Ammon's horn (tissue), 1 donor: ENCODE measurements at regions not wholly inside any gene's neighbourhood (a gene's known extent, or its start where the extent isn't known, plus 50 kb on each side); places are given as distances from the start of the nearest gene placed in this dataset.
"Not testable (repeated sequence)": the region's sequence is repeated elsewhere in the genome, so short reads cannot be mapped to it uniquely, and the experiment has no call there.

Experiments
- DNase-seq: peaks from one replicate; pipeline ENCODE4 v3.0.0-alpha.2; 2016; ENCODE audit warnings: low spot score

DNA sequence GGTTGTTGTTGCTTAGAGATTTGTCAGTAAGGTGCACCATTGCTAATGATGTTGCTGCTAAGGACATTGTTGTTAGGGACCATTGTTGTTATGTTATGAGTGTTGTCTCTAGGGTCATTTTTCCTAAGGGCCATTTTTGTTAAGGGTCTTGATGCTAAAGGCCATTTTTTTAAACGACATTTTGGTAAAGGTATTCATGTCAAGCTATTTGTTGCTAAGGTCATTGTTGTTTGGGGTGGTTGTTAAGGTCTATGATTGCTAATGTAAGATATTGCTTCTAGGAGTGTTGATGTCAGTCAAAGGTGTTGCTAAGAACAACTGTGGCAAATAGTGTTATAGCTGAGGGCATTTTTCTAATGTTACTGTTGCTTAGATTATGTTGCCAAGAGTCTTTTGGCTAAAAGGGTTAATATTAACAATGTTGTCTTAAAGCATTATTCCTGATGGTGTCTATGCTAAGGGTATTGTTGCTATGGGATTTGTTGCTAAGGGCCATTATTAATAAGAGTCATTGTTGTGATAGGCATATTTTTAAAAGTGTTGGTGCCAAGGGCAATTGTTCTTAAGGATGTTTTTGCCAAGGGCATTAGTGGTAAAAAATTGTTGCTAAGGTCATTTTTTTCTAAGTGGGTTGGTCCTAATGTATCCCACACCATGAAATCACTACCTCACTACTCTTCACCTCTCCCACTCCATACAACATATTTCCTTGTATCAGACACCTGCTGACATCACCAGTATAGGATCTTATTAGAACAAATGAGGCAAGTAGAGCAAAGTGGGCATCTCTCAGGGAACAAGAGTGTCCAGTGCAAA lies 56.2 kb downstream of the SPATA31A6 start:
- not testable (repeated sequence) for DNase-seq

DNA sequence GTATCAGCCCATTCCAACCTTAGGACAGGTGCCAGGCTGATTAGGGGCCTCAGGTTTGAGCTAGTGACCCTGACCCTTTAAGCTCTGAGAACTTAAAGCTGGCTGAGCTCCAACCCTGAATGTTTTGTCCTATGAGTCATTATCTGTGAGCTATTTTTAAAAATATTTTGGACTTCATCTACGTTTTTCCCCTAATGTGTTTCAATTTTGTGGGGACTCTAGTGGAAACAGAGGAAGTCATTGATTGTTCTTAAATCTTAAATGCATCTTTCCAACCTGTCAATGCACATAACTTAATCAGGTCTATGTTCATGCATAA lies 56.8 kb downstream of the SPATA31A6 start:
- not testable (repeated sequence) for DNase-seq

DNA sequence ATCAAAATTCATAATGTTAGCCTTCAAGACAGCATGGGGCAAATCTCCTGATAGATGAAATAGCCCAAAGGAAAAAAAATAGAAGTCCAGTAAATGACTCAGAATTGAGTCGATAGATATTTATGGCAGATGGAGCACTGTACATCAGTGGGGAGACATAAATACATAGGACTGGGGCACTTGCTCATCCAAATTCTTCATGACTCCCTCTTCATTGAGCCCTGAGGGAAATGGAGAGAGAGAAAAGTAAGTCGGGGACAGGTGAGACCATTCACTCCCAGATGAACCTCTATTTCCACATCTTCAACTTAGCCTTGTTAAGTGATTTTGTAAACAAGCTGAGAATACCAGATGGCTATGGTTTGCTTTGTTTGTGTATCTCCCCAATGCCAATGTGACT lies 59.8 kb downstream of the SPATA31A6 start:
- DNase-seq: not testable (repeated sequence)

GRCh38 chr9:42243822-42244221 lies 60.4 kb downstream of the SPATA31A6 start:
- DNase-seq: not testable (repeated sequence)

GRCh38 chr9:42268729-42269128 lies 85.3 kb downstream of the SPATA31A6 start:
- not testable (repeated sequence) for DNase-seq

DNA sequence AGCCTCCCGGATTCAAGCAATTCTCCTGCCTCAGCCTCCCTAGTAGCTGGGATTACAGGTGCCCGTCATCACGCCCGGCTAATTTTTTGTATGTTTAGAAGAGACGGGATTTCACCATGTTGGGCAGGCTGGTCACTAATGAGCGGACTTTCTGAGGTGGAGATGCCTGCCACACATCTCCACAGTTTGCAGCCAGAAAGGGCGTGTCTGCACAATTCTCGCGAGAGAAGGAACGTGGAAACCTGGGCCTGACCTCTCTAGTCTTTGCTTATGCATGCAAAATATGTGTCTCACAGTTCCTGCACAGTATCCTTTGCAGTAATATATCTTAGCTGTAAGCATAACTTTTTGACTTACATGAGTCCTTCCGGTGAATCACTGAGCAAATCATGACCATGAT lies 85.7 kb downstream of the SPATA31A6 start:
- DNase-seq: not testable (repeated sequence)

DNA sequence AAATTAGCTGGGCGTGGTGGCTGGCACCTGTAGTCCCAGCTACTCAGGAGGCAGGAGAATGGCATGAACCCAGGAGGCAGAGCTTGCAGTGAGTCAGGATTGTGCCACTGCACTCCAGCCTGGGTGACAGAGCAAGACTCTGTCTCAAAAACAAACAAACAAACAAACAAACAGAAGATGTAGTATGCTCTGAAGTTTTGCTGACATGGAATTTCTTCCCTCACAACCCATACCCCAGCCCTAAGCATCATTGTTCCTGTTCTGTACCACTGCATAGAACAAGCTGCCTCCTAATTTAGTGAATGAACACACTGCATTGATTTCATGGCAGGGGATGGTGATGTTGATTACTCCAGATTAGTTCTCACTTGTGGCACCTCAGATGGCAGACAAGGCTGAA lies 89.7 kb downstream of the SPATA31A6 start:
- not testable (repeated sequence) for DNase-seq

DNA sequence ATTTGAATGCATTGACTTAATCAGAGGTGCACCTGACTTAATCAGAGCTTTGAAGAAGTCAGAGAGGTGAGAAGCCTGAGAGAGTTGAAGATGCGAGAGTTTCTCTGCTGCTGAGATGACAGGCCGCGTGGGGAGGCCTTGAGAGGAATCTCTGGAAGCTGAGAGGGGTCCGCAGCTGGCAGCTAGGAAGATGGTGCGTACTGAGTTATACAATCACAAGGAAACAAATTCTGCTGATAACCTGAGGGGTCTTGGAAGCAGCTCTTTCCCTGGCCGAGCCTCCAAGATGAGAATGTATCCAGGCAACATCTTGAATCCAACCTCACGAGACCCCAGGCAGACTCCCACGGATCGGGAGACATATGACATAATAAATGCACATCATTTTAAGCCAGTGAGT lies 91.7 kb downstream of the SPATA31A6 start:
- DNase-seq: no peak

DNA sequence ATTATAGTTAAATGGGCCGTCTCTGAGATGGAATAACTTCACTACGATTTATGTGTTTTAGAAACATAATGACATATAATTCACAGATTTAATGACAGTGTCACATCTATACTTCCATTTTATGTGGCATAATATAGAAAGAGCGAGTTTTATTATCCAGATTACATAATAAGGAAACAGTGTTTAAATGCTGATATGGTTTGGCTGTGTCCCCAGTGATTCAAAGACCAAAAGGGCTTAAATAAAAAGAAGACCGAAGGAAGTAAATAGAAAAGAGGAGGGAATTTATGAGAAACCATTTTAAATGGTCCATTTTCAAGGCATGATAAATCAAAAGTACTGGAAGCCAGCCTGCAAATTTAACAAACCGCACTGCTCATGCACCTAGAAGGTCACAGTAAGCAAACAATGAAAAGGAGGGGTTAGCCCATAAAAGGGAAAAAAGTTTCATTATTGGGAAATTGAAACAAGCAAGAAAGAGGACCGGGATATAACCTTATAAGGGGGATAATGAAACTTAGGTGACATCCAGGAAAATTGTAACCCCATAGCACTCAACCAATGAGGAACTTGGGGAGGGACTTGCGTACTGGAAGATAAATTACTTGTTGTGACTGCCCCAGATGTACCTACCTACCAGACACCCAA lies 99.2 kb downstream of the SPATA31A6 start:
- DNase-seq: not testable (repeated sequence)

GRCh38 chr9:42283179-42283543 lies 99.7 kb downstream of the SPATA31A6 start:
- not testable (repeated sequence) for DNase-seq

- DNase-seq: not testable (repeated sequence)
These were observed 102.8 kb downstream of the SPATA31A6 start for GRCh38 chr9:42286145-42286845.

GRCh38 chr9:42288002-42288864 lies 104.8 kb downstream of the SPATA31A6 start:
- DNase-seq: not testable (repeated sequence)

GRCh38 chr9:42288865-42289229 lies 105.4 kb downstream of the SPATA31A6 start:
- DNase-seq: not testable (repeated sequence)

DNA sequence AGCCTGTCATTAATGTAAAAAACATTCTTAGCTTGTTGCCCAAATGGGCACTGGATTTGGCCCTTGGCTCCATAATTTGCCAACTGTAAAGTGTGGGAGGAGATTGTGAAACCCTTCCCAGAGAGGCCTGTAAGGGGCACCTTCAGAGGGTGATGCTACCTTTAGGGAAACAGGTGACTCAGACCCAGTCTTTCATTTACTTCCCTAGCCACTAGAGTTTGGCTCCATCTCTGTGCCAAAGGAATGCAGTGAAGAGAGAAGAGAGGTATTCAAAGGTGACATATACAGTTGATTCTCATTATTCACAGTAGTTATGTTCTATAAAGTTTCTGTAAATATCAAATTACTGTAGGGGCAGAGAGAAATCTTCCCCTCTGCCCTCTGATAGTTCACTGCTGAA lies 116.7 kb downstream of the SPATA31A6 start:
- not testable (repeated sequence) for DNase-seq

DNA sequence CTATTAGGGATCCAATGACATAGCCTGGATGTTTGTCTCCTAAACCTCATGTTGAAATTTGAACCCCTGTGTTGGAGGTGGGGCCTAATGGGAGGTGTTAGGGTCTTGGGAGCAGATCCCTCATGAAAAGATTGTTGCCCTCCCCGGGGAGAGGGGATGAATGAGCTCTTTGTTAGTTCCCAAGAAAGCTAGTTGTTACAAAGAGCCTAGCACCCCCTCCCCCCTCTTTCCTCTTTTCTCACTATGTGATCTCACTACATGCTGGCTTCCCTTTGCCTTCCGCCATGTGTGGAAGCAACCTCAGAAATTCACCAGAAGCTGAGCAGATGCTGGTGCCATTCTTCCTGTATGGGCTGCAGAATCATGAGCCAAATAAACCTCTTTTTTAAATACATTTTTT lies 123.2 kb downstream of the SPATA31A6 start:
- not testable (repeated sequence) for DNase-seq

GRCh38 chr9:42307449-42307848 lies 124.0 kb downstream of the SPATA31A6 start:
- DNase-seq: not testable (repeated sequence)

DNA sequence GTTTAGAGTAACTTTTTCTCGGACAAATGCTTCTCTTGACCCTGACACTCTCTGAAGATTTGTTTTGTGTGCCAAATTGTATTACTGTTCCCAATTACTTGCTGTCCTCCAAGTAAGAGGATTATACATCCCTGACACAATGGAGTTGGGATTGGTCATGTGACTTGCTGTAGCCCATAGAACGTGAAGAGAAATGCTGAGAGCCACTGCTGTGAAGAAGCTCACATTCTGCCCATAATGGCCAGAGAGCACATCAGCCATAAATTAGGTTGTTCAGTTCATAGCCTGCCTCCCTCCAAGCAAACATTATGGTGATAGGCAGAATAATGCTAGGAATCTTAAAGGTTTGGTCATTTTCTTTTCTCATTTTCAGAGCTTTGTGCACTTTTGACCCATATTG lies 127.5 kb downstream of the SPATA31A6 start:
- DNase-seq: not testable (repeated sequence)

DNA sequence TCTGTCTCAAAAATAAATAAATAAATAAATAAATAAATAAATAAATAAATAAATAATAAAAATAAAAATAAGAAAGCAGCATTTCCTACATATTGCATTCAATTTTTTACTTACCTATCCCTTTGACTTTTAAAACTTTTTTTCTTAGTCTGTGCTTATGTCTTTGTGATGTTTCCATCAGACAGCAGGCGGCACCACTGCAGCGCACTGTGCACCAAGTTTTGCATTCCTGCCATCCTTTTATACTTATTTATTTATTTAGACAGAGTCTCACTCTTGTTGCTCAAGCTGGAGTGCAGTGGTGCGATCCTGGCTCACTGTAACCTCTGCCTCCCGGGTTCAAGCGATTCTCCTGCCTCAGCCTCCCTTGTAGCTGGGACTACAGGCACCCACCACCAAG lies 132.6 kb downstream of the SPATA31A6 start:
- DNase-seq: not testable (repeated sequence)

GRCh38 chr9:42317677-42318076 lies 134.2 kb downstream of the SPATA31A6 start:
- DNase-seq: not testable (repeated sequence)

- DNase-seq: not testable (repeated sequence)
These were observed 139.8 kb downstream of the SPATA31A6 start for GRCh38 chr9:42323084-42323809.

DNA sequence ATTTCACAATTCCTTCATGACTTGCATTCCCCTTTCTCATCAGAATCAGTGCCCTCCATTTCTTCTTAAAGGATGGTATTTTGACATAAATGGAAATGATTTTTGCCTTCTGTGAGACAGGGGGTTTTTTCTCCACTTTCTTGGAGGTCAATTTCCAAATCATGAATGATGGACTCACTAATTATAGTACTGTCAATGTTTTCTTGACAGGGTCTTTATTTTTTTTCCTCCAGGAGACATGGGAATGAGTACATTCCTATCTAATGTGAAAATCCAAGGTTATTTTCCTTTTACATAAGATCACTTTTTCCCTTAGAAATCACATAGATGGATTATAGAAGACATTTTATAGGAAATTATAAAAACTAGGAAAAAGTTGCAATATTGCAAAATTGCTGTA lies 141.7 kb downstream of the SPATA31A6 start:
- DNase-seq: not testable (repeated sequence)
